ENCODE measurements at regions not wholly inside any gene's neighbourhood (a gene's known extent, or its start where the extent isn't known, plus 50 kb on each side); places are given as distances from the start of the nearest gene placed in this dataset.

- DNase-seq (ENCODE audit: extremely low spot score), result no peak
- POLR2A ChIA-PET, result no interaction called here
- TF ChIP-seq, protein P1, sequence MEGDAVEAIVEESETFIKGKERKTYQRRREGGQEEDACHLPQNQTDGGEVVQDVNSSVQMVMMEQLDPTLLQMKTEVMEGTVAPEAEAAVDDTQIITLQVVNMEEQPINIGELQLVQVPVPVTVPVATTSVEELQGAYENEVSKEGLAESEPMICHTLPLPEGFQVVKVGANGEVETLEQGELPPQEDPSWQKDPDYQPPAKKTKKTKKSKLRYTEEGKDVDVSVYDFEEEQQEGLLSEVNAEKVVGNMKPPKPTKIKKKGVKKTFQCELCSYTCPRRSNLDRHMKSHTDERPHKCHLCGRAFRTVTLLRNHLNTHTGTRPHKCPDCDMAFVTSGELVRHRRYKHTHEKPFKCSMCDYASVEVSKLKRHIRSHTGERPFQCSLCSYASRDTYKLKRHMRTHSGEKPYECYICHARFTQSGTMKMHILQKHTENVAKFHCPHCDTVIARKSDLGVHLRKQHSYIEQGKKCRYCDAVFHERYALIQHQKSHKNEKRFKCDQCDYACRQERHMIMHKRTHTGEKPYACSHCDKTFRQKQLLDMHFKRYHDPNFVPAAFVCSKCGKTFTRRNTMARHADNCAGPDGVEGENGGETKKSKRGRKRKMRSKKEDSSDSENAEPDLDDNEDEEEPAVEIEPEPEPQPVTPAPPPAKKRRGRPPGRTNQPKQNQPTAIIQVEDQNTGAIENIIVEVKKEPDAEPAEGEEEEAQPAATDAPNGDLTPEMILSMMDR (IDR thresholded peaks at IDR 0.05; ENCODE audit: control extremely low read depth, extremely low read depth, low read depth, missing control alignments), result no peak
- CTCF ChIA-PET, result no interaction called here
Measured at GRCh38 chr3:182390421-182390820, 402.9 kb upstream of the ATP11B start.

DNA sequence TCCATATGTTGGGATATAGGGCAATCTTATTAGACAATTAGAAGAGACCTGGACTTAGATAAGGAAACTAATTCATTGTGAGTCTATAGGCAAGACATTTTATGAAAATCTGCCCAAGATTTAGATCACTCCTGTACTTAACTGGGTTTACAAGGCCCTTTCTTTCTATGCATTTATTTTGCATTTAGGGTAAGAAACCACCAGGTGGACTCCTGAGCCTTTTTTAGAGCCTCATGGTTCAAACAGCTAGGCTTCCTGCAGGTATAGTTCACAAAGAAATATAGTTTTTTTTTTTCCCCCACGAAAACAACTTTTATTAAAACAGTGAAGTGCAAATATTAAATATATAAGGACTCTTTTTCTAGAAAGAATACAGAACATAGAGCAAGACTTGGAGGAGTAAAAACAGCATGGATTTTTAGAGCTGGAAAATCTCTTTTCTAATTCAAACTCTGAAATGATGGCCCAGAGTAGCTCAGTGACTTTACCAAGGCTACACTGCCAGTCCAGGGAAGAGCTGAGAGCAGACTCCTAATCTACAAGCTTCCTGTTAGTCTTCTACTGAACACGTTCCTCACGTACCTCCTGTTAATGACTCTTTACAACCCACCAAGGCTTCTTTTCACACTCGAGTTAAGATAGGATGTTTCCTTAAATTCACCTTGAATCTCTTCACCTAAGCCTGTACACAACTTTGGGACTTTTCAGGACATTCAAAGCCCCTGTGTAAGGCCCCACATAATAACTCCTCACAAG is 400.9 kb upstream of the ATP11B start:
- CTCF ChIA-PET, result no interaction called here

DNA sequence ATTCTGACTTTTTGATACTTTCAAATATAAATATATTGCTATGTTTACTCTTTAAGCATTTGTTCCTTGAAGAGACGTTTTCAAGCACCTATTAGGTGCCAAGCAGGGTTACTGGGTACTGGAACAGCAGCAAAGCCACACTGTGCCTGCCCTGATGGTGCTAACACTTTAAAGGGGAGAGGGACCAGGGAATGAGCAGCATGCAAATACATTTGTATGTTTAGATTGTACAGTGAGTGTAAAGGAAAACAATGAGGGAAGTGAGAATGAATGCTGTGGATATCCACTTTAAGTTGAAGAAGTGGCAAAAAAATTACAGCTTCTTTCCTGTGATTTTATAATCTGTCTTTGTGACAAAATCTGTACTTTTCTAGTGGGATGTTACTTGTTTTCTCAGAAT is 400.2 kb upstream of the ATP11B start:
- ChIA-PET POLR2A (no interaction called here), CTCF (no interaction called here)
- TF ChIP-seq, protein P1 (IDR thresholded peaks at IDR 0.05; ENCODE audit: control extremely low read depth, extremely low read depth, low read depth, missing control alignments), result no peak
- DNase-seq (ENCODE audit: extremely low spot score), result no peak

More for the DNA sequence above, 400.9 kb upstream of the ATP11B start:
- no peak for DNase-seq (ENCODE audit: extremely low spot score)
- TF ChIP-seq, protein P1 (IDR thresholded peaks at IDR 0.05; ENCODE audit: control extremely low read depth, extremely low read depth, low read depth, missing control alignments), result no peak
- POLR2A ChIA-PET, result no interaction called here

DNA sequence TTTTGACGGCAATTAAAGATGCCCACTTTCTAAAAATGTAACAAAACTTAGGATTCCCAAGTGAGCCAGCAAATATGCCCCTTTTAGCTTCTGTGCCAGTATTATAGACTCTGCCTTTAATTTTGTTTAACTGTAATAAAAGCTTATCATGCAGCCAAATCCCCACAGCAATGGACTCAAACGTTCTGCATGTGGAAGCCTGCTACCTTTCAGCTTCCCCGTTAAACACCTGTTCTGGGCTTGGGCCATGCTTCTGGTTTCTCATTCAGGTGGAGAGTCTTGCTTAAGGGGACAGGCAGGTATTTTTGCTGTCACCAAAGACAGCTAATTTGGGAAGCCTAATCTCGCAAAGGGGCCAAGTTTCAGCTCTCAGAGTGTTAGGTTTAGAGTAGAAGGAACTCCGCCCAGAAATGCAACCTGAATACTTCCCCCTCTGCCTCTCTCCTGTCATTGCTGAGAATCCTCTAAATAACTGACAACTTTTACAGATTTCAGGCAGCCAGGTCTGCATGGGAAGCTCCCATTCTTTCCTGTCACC is 399.4 kb upstream of the ATP11B start:
- ChIA-PET POLR2A (no interaction called here), CTCF (interaction anchor here (1.3 kb wide), 2 partner anchors 9 to 40 kb away, joined by 3 read pairs; no protein-coding TSS in a partner anchor)
- TF ChIP-seq, protein P1 (IDR thresholded peaks at IDR 0.05; ENCODE audit: control extremely low read depth, extremely low read depth, low read depth, missing control alignments), result no peak
- DNase-seq (ENCODE audit: extremely low spot score), result no peak

DNA sequence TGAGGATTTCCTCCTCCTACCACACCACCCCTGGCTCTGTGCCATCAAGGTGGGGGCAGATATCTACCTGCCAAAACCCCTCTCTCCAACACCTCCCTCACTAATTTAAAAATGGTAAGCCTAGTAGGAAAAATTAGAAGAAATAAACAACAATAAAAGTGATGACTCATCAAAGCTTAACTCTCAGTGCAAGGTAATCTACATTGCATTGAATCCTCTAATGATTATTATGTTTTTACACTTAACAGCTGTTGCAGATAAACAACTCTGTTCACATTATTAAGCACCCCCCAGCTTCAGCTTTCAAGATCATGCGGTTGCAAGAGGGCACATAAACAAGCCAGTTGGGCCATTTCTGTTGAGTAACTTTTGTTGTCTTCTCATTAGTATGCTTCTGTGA is 396.1 kb upstream of the ATP11B start:
- TF ChIP-seq, protein P1 (IDR thresholded peaks at IDR 0.05; ENCODE audit: control extremely low read depth, extremely low read depth, low read depth, missing control alignments), result no peak

GRCh38 chr3:182399978-182400737 is 393.1 kb upstream of the ATP11B start:
- DNase-seq (ENCODE audit: extremely low spot score), result no peak
- POLR2A ChIA-PET, result no interaction called here
- TF ChIP-seq, protein P1 (IDR thresholded peaks at IDR 0.05; ENCODE audit: control extremely low read depth, extremely low read depth, low read depth, missing control alignments), result no peak
- CTCF ChIA-PET, result interaction anchor here (1.8 kb wide), 1 partner anchor 11 kb away, joined by 5 read pairs; no protein-coding TSS in a partner anchor

More for the DNA sequence above, 396.1 kb upstream of the ATP11B start:
- ChIA-PET CTCF (no interaction called here), POLR2A (no interaction called here)
- no peak for DNase-seq (ENCODE audit: extremely low spot score)
